ENCODE measurements at regions not wholly inside any gene's neighbourhood (a gene's known extent, or its start where the extent isn't known, plus 50 kb on each side); places are given as distances from the start of the nearest gene placed in this dataset.

DNA sequence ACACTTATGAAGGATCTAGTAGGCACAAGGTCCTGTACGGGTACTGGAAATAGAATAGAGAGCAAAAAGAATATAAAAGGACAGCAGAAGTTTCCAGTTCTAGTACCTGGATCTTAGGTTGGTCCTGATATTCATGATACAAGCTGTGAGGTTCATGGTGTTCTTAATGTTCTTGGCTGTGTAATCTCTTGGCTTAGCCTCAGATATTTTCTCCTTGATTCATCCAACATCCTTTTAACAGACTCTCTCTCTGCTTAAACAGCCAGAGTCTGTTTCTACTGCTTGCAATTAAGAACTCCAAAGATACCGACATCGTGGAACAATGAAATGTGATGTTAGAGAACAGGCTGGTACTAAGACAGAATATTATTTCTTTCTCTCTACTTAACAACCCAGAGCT lies 49.9 kb downstream of the CNTN3 start:
- no peaks in the 10 kb centered on the region for H3K27me3 ChIP-seq (ENCODE audit: low read depth)
- DNase-seq (ENCODE audit: low spot score in 2 of 2): no peak

DNA sequence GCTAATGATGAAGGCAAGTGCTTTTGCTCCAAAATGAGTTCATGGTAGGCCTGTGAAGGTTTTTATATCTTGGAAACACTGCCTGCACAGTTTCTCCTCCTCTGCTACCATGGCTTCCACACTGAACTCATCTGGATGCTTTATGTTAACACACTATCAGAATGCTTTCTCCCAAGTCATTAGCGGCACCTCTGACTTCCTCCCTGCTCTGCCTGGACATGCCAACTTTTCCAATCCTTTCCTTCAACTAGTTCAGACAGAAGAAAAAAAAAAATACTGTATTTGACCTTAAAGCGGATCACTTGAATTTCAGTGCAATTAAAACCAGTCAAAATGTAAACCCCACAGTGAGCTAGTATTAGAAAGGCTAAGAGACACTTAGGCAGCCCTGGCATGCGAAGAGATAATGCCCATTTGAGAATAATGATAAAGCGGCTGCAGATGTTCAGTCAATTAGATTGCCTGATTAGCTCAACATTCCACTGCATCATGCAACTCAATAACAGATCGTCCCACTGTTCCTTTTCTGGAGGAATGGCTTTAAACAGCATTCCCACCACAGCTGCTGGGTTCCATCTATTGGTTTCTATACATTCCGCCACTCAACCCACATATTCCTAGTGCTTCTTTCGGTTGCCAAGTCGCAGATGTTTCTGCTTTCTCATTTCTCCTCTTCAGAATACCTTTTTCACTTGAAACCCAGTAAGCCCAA lies 51.7 kb downstream of the CNTN3 start:
- no peaks in the 10 kb centered on the region for H3K4me1 ChIP-seq
- H3K9me3 ChIP-seq: no peaks in the 10 kb centered on the region
- in situ Hi-C loops (cut with MboI; ENCODE audit: low sequenced_read_pairs): no loop called here
- DNase-seq (ENCODE audit: low spot score in 2 of 2): no peak
- no peak overlapping the region for H3K4me3 ChIP-seq
- H3K27me3 ChIP-seq (ENCODE audit: low read depth): no peaks in the 10 kb centered on the region
- no peaks in the 10 kb centered on the region for H3K36me3 ChIP-seq (replicated peaks)

More for the DNA sequence above, 49.9 kb downstream of the CNTN3 start:
- no peaks in the 10 kb centered on the region for H3K9me3 ChIP-seq
- H3K4me3 ChIP-seq: no peak overlapping the region
- H3K4me1 ChIP-seq: no peaks in the 10 kb centered on the region
- no peaks in the 10 kb centered on the region for H3K36me3 ChIP-seq (replicated peaks)
- in situ Hi-C loops (cut with MboI; ENCODE audit: low sequenced_read_pairs): no loop called here

DNA sequence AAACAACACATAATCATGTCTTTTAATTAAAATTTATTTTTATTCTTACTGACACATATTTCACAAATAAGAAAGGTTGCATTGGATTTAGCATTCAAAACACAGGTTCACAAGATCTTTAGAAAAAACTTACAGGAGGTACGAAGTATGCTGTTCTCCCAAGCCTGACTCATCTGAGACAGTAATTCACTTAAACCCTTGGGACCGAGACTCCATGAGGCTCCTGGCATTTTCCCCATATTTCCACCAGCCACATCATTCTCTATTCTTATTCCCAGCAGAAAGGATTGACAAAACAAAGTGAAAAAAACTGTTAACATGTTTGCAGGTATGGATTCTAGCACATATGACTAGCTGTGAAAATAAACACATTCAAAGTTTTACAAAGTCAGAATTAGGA lies 52.6 kb downstream of the CNTN3 start:
- Histone ChIP-seq H3K36me3 (replicated peaks) (no peaks in the 10 kb centered on the region), H3K27me3 (ENCODE audit: low read depth) (no peaks in the 10 kb centered on the region), H3K9me3 (no peaks in the 10 kb centered on the region), H3K4me1 (no peaks in the 10 kb centered on the region), H3K4me3 (no peak overlapping the region)
- DNase-seq (ENCODE audit: low spot score in 2 of 2): no peak
- in situ Hi-C loops (cut with MboI; ENCODE audit: low sequenced_read_pairs): no loop called here

DNA sequence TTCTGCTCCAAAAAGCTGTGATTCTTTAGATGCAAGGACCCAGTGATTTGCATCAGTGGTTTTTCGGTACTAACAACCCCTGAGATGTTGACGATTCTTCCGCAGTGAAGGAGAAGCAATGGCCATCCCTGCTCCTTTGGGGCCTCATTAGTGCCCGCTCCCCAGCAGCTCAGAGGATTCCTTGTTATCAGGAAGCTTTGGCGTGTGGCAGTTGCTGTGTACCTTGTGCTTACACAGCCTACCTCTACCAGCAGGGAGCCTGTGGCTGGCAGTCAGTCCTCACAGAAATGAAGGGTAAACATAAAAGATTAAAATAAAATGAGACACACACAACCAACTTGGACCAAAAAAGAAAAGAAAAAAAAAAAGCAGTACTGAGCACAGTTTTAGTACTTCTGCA lies 55.2 kb downstream of the CNTN3 start:
- in situ Hi-C loops (cut with MboI; ENCODE audit: low sequenced_read_pairs): no loop called here

DNA sequence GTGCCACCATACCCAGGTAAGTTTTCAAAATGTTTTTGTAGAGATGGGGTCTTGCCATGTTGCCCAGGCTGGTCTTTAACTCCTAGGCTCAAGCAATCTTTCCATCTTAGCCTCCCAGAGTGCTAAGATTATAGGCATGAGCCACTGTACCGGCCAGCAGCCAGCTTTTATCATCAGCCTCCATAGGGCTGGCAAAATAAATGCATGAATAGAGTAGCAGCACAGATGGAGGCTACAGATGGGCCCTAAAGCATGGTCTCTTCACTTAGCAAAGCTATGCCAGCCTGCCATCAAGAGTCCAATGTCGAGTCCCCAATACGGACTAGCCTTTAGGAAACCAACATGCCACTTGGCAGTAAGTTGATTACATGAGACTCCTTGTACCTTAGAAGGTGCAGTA lies 63.8 kb downstream of the CNTN3 start:
- H3K27me3 ChIP-seq (ENCODE audit: low read depth): no peaks in the 10 kb centered on the region
- H3K4me1 ChIP-seq: no peaks in the 10 kb centered on the region
- no peak overlapping the region for H3K4me3 ChIP-seq
- no peaks in the 10 kb centered on the region for H3K36me3 ChIP-seq (replicated peaks)
- no peaks in the 10 kb centered on the region for H3K9me3 ChIP-seq
- in situ Hi-C loops (cut with MboI; ENCODE audit: low sequenced_read_pairs): no loop called here
- no peak for DNase-seq (ENCODE audit: low spot score in 2 of 2)

More for the DNA sequence above, 55.2 kb downstream of the CNTN3 start:
- Histone ChIP-seq H3K4me1 (no peaks in the 10 kb centered on the region), H3K4me3 (no peak overlapping the region), H3K9me3 (no peaks in the 10 kb centered on the region), H3K36me3 (replicated peaks) (no peaks in the 10 kb centered on the region), H3K27me3 (ENCODE audit: low read depth) (no peaks in the 10 kb centered on the region)
- no peak for DNase-seq (ENCODE audit: low spot score in 2 of 2)

DNA sequence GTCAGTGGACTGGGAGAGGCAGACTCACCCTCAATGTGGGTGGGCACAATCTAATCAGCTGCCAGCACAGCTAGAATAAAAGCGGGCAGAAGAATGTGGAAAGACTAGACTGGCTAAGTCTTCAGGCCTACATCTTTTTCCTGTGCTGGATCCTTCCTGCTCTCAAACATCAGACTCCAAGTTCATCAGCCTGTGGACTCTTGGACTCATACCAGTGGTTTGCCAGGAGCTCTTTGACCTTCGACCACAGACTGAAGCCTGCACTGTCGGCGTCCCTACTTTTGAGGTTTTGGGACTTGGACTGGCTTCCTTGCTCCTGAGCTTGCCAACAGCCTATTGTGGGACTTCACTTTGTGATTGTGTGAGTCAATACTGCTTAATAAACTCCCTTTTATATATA lies 68.0 kb downstream of the CNTN3 start:
- H3K9me3 ChIP-seq: no peaks in the 10 kb centered on the region
- H3K36me3 ChIP-seq (replicated peaks): no peaks in the 10 kb centered on the region
- in situ Hi-C loops (cut with MboI; ENCODE audit: low sequenced_read_pairs): no loop called here
- no peaks in the 10 kb centered on the region for H3K4me1 ChIP-seq
- H3K4me3 ChIP-seq: no peak overlapping the region
- H3K27me3 ChIP-seq (ENCODE audit: low read depth): no peaks in the 10 kb centered on the region
- DNase-seq (ENCODE audit: low spot score in 2 of 2): no peak

DNA sequence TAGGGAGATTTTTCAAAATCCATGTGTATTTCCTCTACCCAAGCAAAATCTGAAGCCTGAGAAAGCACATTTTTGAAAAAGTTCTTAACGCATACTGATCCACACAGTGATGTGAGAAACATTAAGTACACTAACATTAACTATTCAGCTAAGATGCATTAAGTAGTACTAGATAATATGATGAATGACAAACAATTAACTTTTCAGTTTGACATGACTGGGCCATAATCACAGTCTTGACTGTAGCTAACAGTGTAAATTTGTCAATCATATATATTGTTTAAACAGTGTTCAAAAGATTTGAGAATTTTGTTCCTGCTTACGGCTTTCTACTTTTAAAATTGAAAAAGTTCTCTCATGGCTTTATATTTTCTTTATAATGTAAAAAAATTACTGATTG lies 72.0 kb downstream of the CNTN3 start:
- in situ Hi-C loops (cut with MboI; ENCODE audit: low sequenced_read_pairs): no loop called here
- Histone ChIP-seq H3K27me3 (ENCODE audit: low read depth) (no peaks in the 10 kb centered on the region), H3K4me3 (no peak overlapping the region), H3K4me1 (no peaks in the 10 kb centered on the region), H3K9me3 (no peaks in the 10 kb centered on the region), H3K36me3 (replicated peaks) (no peaks in the 10 kb centered on the region)
- no peak for DNase-seq (ENCODE audit: low spot score in 2 of 2)

DNA sequence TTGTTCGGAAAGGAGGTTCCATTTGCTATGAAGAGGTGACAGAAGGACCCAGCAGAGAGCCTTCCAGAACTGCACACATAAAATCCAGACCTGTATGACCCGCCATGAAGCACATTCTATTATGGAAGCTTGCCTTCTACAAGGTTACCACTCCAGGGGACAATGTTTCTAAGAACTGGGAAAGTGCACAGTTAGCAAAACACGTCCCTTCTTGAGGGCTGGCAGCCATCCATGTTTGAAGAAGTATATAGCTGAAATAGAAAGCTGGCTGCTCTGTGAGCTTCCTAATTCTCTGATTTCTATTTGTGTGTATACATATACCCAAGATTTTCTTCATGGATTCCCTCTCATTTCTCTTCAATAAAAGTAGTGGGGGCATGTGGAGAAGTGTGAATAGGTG lies 74.6 kb downstream of the CNTN3 start:
- no peaks in the 10 kb centered on the region for H3K9me3 ChIP-seq
- in situ Hi-C loops (cut with MboI; ENCODE audit: low sequenced_read_pairs): no loop called here
- no peak for DNase-seq (ENCODE audit: low spot score in 2 of 2)
- no peaks in the 10 kb centered on the region for H3K36me3 ChIP-seq (replicated peaks)
- no peaks in the 10 kb centered on the region for H3K27me3 ChIP-seq (ENCODE audit: low read depth)
- H3K4me3 ChIP-seq: no peak overlapping the region
- H3K4me1 ChIP-seq: no peaks in the 10 kb centered on the region

DNA sequence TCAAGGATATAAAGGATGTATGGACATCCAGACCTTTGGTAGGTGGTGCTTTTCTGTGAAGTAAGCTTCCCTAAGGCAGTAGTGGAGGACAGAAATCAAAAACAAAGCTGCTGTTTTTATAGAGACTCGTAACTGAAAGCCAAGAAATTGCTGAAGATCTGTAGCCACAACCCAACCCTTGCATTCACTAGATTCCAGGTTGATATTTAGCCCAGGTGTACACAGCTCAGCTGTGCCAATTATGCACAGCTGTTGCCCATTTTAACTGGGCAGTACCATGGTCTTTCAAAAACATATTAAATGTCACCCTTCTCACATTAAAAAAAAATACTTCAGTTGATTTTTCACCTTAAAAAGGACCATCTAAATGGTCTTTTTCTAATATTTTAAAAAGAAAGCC lies 75.8 kb downstream of the CNTN3 start:
- in situ Hi-C loops (cut with MboI; ENCODE audit: low sequenced_read_pairs): no loop called here
- H3K9me3 ChIP-seq: no peaks in the 10 kb centered on the region

DNA sequence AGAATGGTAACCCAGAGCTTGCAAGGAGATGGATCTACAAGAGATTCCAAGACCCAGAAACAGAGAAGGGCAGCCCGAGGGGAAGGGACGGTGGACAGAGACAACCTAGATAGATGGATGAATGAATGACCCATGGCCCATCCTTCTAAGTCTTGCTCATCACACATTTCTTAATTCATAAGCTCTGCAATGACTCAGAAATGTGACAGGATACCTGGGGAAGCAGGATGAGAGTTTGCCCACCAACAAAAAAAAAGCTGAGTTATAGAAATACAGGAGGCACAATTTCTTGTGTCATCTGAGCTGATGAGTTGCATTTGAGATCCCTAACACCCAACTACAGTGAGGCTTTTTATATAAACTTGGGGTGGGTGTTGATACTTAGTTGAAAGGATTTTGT lies 76.6 kb downstream of the CNTN3 start:
- no peak for DNase-seq (ENCODE audit: low spot score in 2 of 2)
- Histone ChIP-seq H3K4me3 (no peak overlapping the region), H3K9me3 (no peaks in the 10 kb centered on the region), H3K4me1 (no peaks in the 10 kb centered on the region), H3K27me3 (ENCODE audit: low read depth) (no peaks in the 10 kb centered on the region), H3K36me3 (replicated peaks) (no peaks in the 10 kb centered on the region)
- in situ Hi-C loops (cut with MboI; ENCODE audit: low sequenced_read_pairs): no loop called here

More for the DNA sequence above, 75.8 kb downstream of the CNTN3 start:
- no peaks in the 10 kb centered on the region for H3K4me1 ChIP-seq
- no peaks in the 10 kb centered on the region for H3K36me3 ChIP-seq (replicated peaks)
- DNase-seq (ENCODE audit: low spot score in 2 of 2): no peak
- no peaks in the 10 kb centered on the region for H3K27me3 ChIP-seq (ENCODE audit: low read depth)
- H3K4me3 ChIP-seq: no peak overlapping the region

DNA sequence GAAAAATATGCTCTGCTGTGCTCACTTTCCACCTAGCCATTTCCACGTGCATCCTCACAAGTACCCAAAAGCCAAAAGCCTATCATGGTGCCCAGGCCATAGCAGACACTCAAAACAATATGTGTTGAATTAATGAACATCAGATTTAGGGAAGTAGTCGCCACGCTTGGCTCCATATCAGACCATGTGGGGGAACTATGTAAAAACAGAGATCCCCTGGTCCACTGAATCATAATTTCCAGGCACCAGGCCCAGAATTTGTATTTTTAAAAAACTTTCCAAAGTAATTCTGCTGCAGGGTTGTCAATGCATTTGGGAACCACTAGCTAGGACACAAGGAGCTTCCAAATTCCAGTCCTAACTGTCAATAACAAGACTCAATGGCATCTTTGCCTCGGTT lies 77.3 kb downstream of the CNTN3 start:
- in situ Hi-C loops (cut with MboI; ENCODE audit: low sequenced_read_pairs): no loop called here
- no peaks in the 10 kb centered on the region for H3K27me3 ChIP-seq (ENCODE audit: low read depth)

DNA sequence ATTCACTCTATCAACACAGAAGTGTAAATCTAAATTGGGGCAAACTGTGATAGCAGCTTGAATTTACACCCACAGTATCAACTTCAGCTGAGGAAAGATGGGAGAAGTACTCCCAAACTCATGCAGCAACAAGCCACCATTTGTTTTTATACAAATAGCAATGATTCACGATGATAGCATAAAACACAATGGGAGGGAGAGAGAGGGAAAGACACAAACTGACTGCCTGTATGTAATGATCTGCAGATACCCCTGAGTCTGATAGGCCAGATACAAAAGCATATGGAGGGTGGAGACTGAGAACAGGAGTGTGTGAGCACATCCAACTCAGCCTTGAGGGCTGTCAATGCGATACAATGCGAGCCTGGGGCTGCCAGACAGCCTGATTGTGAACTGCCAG lies 79.2 kb downstream of the CNTN3 start:
- no peak for DNase-seq (ENCODE audit: low spot score in 2 of 2)

More for the DNA sequence above, 77.3 kb downstream of the CNTN3 start:
- no peak for DNase-seq (ENCODE audit: low spot score in 2 of 2)
- Histone ChIP-seq H3K4me3 (no peak overlapping the region), H3K4me1 (no peaks in the 10 kb centered on the region), H3K9me3 (no peaks in the 10 kb centered on the region), H3K36me3 (replicated peaks) (no peaks in the 10 kb centered on the region)

DNA sequence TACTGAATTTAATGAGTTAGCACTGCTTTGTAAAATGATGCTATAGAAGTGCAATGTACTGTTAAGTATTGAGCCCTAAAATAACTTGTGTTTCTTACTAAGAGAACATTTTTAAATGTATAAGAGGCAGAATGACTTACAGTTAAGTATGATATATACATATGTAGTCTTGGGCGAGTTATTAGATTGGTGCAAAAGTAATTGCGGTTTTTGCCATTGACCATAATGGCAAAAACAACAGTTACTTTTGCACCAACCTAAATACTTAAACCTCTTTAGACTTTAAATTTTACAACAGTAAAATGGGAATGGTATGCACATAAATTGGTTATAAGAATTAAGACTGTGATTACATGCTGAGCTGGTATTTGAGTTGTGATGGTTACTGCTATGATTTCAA lies 79.8 kb downstream of the CNTN3 start:
- in situ Hi-C loops (cut with MboI; ENCODE audit: low sequenced_read_pairs): no loop called here
- DNase-seq (ENCODE audit: low spot score in 2 of 2): no peak
- H3K4me3 ChIP-seq: no peak overlapping the region
- H3K4me1 ChIP-seq: no peaks in the 10 kb centered on the region
- H3K27me3 ChIP-seq (ENCODE audit: low read depth): no peaks in the 10 kb centered on the region
- H3K36me3 ChIP-seq (replicated peaks): no peaks in the 10 kb centered on the region
- no peaks in the 10 kb centered on the region for H3K9me3 ChIP-seq

More for the DNA sequence above, 79.2 kb downstream of the CNTN3 start:
- no peaks in the 10 kb centered on the region for H3K4me1 ChIP-seq
- H3K4me3 ChIP-seq: no peak overlapping the region
- H3K27me3 ChIP-seq (ENCODE audit: low read depth): no peaks in the 10 kb centered on the region
- in situ Hi-C loops (cut with MboI; ENCODE audit: low sequenced_read_pairs): no loop called here
- no peaks in the 10 kb centered on the region for H3K9me3 ChIP-seq
- no peaks in the 10 kb centered on the region for H3K36me3 ChIP-seq (replicated peaks)

DNA sequence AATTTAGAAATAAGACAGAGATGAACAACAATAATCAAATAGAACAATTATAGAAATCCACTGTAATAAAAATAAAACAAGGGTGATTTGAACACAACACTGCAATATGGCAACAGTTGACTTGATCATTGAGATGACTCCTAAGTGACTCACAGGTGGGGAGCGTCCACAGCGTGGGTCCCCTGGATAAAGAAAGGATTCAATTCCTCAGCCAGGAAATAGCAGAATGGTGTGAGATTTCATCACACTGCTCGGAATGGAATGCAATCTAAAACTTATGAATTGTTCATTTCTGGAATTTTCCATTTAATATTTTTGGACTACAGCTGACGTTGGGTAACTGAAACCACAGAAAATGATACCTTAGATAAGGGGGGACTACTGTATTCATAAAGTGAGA lies 82.0 kb downstream of the CNTN3 start:
- Histone ChIP-seq H3K9me3 (no peaks in the 10 kb centered on the region), H3K27me3 (ENCODE audit: low read depth) (no peaks in the 10 kb centered on the region), H3K4me3 (no peak overlapping the region), H3K4me1 (no peaks in the 10 kb centered on the region), H3K36me3 (replicated peaks) (no peaks in the 10 kb centered on the region)
- in situ Hi-C loops (cut with MboI; ENCODE audit: low sequenced_read_pairs): no loop called here
- DNase-seq (ENCODE audit: low spot score in 2 of 2): no peak

DNA sequence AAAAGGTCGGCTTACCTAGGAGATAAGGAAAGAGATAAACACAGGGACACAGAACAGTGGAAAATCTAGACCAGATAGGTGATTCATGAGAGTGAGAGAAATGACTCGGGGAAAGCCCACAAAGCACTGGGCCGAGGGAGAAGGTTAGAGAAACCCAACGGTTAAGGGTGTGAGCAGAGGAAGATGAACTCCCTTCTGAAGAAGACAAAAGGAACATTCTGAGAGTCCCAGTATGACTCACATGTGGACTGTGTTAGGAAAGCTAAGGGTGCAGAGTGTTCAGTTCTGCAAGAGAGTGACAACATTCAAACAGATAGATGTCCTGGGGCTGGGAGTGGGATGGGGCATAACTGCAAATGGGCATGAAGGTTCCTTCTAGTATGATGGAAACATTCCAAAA lies 83.0 kb downstream of the CNTN3 start:
- H3K4me1 ChIP-seq: no peaks in the 10 kb centered on the region
- no peaks in the 10 kb centered on the region for H3K27me3 ChIP-seq (ENCODE audit: low read depth)
- no peaks in the 10 kb centered on the region for H3K36me3 ChIP-seq (replicated peaks)
- in situ Hi-C loops (cut with MboI; ENCODE audit: low sequenced_read_pairs): no loop called here
- DNase-seq (ENCODE audit: low spot score in 2 of 2): no peak
- no peaks in the 10 kb centered on the region for H3K9me3 ChIP-seq
- no peak overlapping the region for H3K4me3 ChIP-seq
